Activated CD8-positive, alpha-beta T cell treated with anti-CD3 and anti-CD28 coated beads for 36 hours (primary cell): ENCODE measurements at regions not wholly inside any gene's neighbourhood (a gene's known extent, or its start where the extent isn't known, plus 50 kb on each side); places are given as distances from the start of the nearest gene placed in this dataset.
"Not testable (repeated sequence)": the region's sequence is repeated elsewhere in the genome, so short reads cannot be mapped to it uniquely, and the experiment has no call there.

Experiments
- ATAC-seq: fragments of 200-7000 bp; cut with Tn5 transposase; one replicate; pipeline ENCODE4 v1.10.0; 2021; ENCODE audit warnings: mild to moderate bottlenecking, moderate library complexity
- CTCF ChIA-PET: fragments of 350-600 bp; sonication (Branson Sonifier 250); formaldehyde crosslinking; loops from one replicate; lab custom pipeline; 2021; ENCODE audit warnings: antibody characterized with exemption; lab: Charles Lee
- POLR2A ChIA-PET: fragments of 350-600 bp; sonication (Branson Sonifier 250); formaldehyde crosslinking; loops from one replicate; lab custom pipeline; 2021; ENCODE audit warnings: antibody characterized with exemption; lab: Charles Lee
- DNase-seq: peaks from one replicate; pipeline ENCODE4 v3.0.0-alpha.2; 2020
- H3K27ac Mint-ChIP-seq: one replicate; pipeline ENCODE4 v1.8.0; 2021; ENCODE audit warnings: mild to moderate bottlenecking, mixed read lengths
- H3K27me3 Mint-ChIP-seq: one replicate; pipeline ENCODE4 v1.8.0; 2021; ENCODE audit warnings: mixed read lengths
- H3K36me3 Mint-ChIP-seq: one replicate; pipeline ENCODE4 v1.8.0; 2021; ENCODE audit warnings: low read depth, mixed read lengths
- H3K4me1 Mint-ChIP-seq: one replicate; pipeline ENCODE4 v1.8.0; 2021; ENCODE audit warnings: low read depth, mixed read lengths
- H3K4me3 Mint-ChIP-seq: one replicate; pipeline ENCODE4 v1.8.0; 2021; ENCODE audit warnings: mild to moderate bottlenecking, moderate library complexity, mixed read lengths
- H3K9me3 Mint-ChIP-seq: one replicate; pipeline ENCODE4 v1.8.0; 2021; ENCODE audit warnings: mixed read lengths
- intact Hi-C: fragments of 100-400 bp; cut with micrococcal nuclease; formaldehyde crosslinking; loops from one replicate; pipeline ENCODE4 v1.10.0; 2022
- TF ChIP-seq, protein P1 (sequence below): fragments of 200-600 bp; IDR thresholded peaks from one replicate; pipeline ENCODE4 v1.8.0; 2022; ENCODE audit warnings: antibody characterized with exemption, mild to moderate bottlenecking

DNA sequence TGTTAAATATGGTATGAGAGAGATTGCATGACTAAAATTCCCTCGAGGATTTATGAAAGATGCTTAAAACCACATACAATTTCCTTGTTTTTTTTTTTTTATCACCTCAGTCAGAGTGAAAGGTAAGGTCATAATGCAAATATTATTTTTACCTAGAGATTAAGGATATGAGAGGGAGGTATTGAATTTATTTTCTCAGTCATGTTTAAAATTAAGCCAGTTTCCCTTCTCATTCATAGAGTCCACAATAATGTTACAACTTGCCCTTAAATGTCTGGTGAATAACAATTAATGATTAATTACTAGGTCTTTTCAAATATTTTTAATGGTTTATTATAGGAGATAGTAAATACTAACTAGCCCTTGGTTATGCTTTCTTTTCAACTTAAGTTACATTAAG lies 144.9 kb upstream of the HAPLN1 start:
- intact Hi-C loops = no loop called here
- Mint-ChIP-seq H3K4me1 (no peaks in the 10 kb centered on the region), H3K27ac (no peak overlapping the region), H3K4me3 (no peak overlapping the region), H3K27me3 (peaks cover 3% of the 10 kb centered on the region), H3K36me3 (no peaks in the 10 kb centered on the region), H3K9me3 (no peaks in the 10 kb centered on the region)
- ChIA-PET CTCF (no interaction called here), POLR2A (no interaction called here)
- no peak for DNase-seq
- ATAC-seq = no peak
- TF ChIP-seq, protein P1, sequence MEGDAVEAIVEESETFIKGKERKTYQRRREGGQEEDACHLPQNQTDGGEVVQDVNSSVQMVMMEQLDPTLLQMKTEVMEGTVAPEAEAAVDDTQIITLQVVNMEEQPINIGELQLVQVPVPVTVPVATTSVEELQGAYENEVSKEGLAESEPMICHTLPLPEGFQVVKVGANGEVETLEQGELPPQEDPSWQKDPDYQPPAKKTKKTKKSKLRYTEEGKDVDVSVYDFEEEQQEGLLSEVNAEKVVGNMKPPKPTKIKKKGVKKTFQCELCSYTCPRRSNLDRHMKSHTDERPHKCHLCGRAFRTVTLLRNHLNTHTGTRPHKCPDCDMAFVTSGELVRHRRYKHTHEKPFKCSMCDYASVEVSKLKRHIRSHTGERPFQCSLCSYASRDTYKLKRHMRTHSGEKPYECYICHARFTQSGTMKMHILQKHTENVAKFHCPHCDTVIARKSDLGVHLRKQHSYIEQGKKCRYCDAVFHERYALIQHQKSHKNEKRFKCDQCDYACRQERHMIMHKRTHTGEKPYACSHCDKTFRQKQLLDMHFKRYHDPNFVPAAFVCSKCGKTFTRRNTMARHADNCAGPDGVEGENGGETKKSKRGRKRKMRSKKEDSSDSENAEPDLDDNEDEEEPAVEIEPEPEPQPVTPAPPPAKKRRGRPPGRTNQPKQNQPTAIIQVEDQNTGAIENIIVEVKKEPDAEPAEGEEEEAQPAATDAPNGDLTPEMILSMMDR = no peak

DNA sequence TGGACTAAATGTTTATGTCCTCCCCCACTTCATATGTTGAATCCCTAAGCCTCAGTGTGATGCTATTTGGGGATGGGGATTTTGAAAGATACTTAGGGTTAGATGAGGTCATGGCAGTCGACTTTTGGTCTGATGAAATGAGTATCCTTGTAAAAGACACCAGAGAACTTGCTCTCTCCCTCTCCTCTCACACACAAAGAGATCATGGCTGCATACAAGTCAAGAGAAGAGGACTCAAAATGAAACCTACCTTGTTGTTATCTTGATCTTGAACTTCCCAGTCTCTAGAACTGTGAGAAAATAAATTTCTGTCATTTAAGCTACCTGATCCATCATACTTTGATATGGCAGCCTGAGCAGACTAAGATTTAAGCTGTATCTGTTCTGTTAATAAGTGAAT lies 144.0 kb upstream of the HAPLN1 start:
- Mint-ChIP-seq H3K36me3 (no peaks in the 10 kb centered on the region), H3K27me3 (peaks cover 3% of the 10 kb centered on the region), H3K4me1 (no peaks in the 10 kb centered on the region), H3K27ac (no peak overlapping the region), H3K4me3 (no peak overlapping the region), H3K9me3 (no peaks in the 10 kb centered on the region)
- POLR2A ChIA-PET = no interaction called here
- TF ChIP-seq, protein P1 = no peak
- intact Hi-C loops = no loop called here
- DNase-seq (no peak), ATAC-seq (no peak)
- CTCF ChIA-PET = no interaction called here

DNA sequence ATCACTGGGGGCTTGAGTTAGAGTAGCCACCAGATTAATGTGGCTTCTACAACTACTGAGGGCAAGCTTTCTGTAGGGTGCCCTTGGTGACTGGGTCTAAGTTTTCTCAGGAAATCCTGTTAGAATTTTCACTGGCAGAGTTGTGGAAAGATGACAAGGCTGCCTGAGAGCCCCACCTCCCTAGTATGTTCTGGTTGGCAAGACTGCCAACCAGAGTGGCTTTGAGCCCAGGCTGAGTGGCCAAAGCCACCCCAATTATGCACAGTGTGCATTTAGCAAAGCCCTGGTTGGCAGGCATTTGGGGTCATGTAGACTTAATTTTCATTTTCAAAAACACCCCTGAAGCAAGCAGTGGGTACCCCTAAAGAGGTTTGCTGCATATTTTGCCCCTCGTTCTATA lies 136.7 kb upstream of the HAPLN1 start:
- Mint-ChIP-seq H3K4me3 (no peak overlapping the region), H3K4me1 (no peaks in the 10 kb centered on the region), H3K9me3 (no peaks in the 10 kb centered on the region), H3K27ac (no peak overlapping the region), H3K27me3 (no peaks in the 10 kb centered on the region), H3K36me3 (no peaks in the 10 kb centered on the region)
- ATAC-seq (no peak), DNase-seq (no peak)
- TF ChIP-seq, protein P1 = no peak
- POLR2A ChIA-PET = no interaction called here
- intact Hi-C loops = no loop called here
- CTCF ChIA-PET = no interaction called here

DNA sequence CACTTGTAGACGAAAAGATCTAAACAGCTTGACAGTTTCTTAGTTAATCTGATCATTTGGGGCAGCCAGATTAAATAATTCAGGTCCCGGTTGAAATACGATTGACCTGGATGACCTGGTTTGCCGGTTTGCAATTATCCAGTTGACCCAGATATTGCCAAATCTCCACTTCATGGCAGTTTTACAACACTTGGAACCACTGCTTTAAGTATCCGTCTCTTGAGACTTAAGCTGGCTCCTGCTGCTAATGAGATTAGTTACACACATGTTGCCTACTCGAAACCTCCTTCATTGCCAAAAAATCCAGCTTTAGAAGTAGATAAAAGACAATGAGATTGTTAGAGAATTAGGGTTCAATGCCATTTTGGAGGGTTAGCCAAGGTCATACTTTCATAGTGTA lies 136.2 kb upstream of the HAPLN1 start:
- no peaks in the 10 kb centered on the region for H3K27me3 Mint-ChIP-seq
- ATAC-seq (no peak), DNase-seq (no peak)
- H3K36me3 Mint-ChIP-seq = no peaks in the 10 kb centered on the region
- no peak overlapping the region for H3K27ac Mint-ChIP-seq
- H3K4me3 Mint-ChIP-seq = no peak overlapping the region
- TF ChIP-seq, protein P1 = no peak
- no peaks in the 10 kb centered on the region for H3K9me3 Mint-ChIP-seq
- ChIA-PET CTCF (no interaction called here), POLR2A (no interaction called here)
- intact Hi-C loops = no loop called here
- no peaks in the 10 kb centered on the region for H3K4me1 Mint-ChIP-seq

DNA sequence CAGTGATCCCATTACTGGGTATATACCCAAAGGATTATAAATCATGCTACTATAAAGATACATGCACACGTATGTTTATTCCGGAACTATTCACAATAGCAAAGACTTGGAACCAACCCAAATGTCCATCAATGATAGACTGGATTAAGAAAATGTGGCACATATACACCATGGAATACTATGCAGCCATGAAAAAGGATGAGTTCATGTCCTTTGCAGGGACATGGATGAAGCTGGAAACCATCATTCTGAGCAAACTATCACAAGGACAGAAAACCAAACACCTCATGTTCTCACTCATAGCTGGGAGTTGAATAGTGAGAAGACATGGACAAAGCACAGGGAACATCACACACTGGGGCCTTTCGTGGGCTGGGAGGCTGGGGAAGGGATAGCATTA lies 129.8 kb upstream of the HAPLN1 start:
- intact Hi-C loops, H3K4me3 Mint-ChIP-seq, POLR2A ChIA-PET, DNase-seq, H3K27ac Mint-ChIP-seq, ATAC-seq, CTCF ChIA-PET, H3K36me3 Mint-ChIP-seq, H3K9me3 Mint-ChIP-seq, H3K27me3 Mint-ChIP-seq, H3K4me1 Mint-ChIP-seq: not testable (repeated sequence)

DNA sequence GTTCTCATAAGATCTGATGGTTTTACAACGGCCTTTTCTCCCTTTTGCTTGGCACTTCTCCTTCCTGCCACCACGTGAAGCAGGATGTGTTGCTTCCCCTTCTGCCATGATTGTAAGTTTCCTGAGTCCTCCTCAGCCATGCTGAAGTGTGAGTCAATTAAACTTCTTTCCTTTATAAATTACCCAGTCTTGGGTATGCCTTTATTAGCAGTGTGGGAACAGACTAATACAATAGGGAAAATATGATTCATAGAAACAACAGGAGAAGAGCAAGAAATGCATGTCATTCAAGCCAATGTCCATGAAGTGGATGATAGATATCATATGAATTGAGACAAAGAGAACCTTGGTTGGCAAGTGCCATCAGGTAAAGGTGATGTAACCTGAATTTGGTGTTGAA lies 128.3 kb upstream of the HAPLN1 start:
- DNase-seq = no peak
- ChIA-PET CTCF (no interaction called here), POLR2A (no interaction called here)
- no peaks in the 10 kb centered on the region for H3K27me3 Mint-ChIP-seq
- peaks cover 3% of the 10 kb centered on the region for H3K4me1 Mint-ChIP-seq
- TF ChIP-seq, protein P1 = no peak
- peaks cover 1% of the 10 kb centered on the region for H3K9me3 Mint-ChIP-seq
- H3K36me3 Mint-ChIP-seq = no peaks in the 10 kb centered on the region
- no peak overlapping the region for H3K4me3 Mint-ChIP-seq
- H3K27ac Mint-ChIP-seq = no peak overlapping the region
- intact Hi-C loops = no loop called here
- ATAC-seq = no peak
